ENCODE measurements at regions not wholly inside any gene's neighbourhood (a gene's known extent, or its start where the extent isn't known, plus 50 kb on each side); places are given as distances from the start of the nearest gene placed in this dataset.

- Histone ChIP-seq H3K4me3 (ENCODE audit: low read depth, low read length) (no peak overlapping the region), H3K27me3 (ENCODE audit: control insufficient read depth, insufficient read depth, low read length) (no peaks in the 10 kb centered on the region), H3K36me3 (ENCODE audit: control insufficient read depth, insufficient read depth, low read length) (no peaks in the 10 kb centered on the region)
- DNase-seq (ENCODE audit: low read depth) (no peak), FAIRE-seq (no peak)
- TF ChIP-seq, protein P1, sequence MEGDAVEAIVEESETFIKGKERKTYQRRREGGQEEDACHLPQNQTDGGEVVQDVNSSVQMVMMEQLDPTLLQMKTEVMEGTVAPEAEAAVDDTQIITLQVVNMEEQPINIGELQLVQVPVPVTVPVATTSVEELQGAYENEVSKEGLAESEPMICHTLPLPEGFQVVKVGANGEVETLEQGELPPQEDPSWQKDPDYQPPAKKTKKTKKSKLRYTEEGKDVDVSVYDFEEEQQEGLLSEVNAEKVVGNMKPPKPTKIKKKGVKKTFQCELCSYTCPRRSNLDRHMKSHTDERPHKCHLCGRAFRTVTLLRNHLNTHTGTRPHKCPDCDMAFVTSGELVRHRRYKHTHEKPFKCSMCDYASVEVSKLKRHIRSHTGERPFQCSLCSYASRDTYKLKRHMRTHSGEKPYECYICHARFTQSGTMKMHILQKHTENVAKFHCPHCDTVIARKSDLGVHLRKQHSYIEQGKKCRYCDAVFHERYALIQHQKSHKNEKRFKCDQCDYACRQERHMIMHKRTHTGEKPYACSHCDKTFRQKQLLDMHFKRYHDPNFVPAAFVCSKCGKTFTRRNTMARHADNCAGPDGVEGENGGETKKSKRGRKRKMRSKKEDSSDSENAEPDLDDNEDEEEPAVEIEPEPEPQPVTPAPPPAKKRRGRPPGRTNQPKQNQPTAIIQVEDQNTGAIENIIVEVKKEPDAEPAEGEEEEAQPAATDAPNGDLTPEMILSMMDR (IDR thresholded peaks at IDR 0.05; ENCODE audit: insufficient read depth, low read length, severe bottlenecking) = no peak
These were observed 338.4 kb upstream of the SMARCA2 start for GRCh38 chr9:1676771-1677170.

- DNase-seq (ENCODE audit: low read depth) = no peak
- no peak for FAIRE-seq
- H3K36me3 ChIP-seq (ENCODE audit: control insufficient read depth, insufficient read depth, low read length) = no peaks in the 10 kb centered on the region
- TF ChIP-seq, protein P1 (IDR thresholded peaks at IDR 0.05; ENCODE audit: insufficient read depth, low read length, severe bottlenecking) = no peak
- no peak overlapping the region for H3K4me3 ChIP-seq (ENCODE audit: low read depth, low read length)
- H3K27me3 ChIP-seq (ENCODE audit: control insufficient read depth, insufficient read depth, low read length) = no peaks in the 10 kb centered on the region
These were observed 331.2 kb upstream of the SMARCA2 start for GRCh38 chr9:1683951-1684350.

- DNase-seq (ENCODE audit: low read depth) = no peak
- TF ChIP-seq, protein P1 (IDR thresholded peaks at IDR 0.05; ENCODE audit: insufficient read depth, low read length, severe bottlenecking) = no peak
- Histone ChIP-seq H3K36me3 (ENCODE audit: control insufficient read depth, insufficient read depth, low read length) (no peaks in the 10 kb centered on the region), H3K27me3 (ENCODE audit: control insufficient read depth, insufficient read depth, low read length) (no peaks in the 10 kb centered on the region), H3K4me3 (ENCODE audit: low read depth, low read length) (no peak overlapping the region)
- FAIRE-seq = no peak
These were observed 316.2 kb upstream of the SMARCA2 start for GRCh38 chr9:1698991-1699390.

- DNase-seq (ENCODE audit: low read depth) (no peak), FAIRE-seq (no peak)
- Histone ChIP-seq H3K4me3 (ENCODE audit: low read depth, low read length) (no peak overlapping the region), H3K27me3 (ENCODE audit: control insufficient read depth, insufficient read depth, low read length) (no peaks in the 10 kb centered on the region), H3K36me3 (ENCODE audit: control insufficient read depth, insufficient read depth, low read length) (no peaks in the 10 kb centered on the region)
- TF ChIP-seq, protein P1 (IDR thresholded peaks at IDR 0.05; ENCODE audit: insufficient read depth, low read length, severe bottlenecking) = peak; percentile 4
These were observed 314.0 kb upstream of the SMARCA2 start for GRCh38 chr9:1701113-1701512.

- TF ChIP-seq, protein P1 (IDR thresholded peaks at IDR 0.05; ENCODE audit: insufficient read depth, low read length, severe bottlenecking) = no peak
- Histone ChIP-seq H3K36me3 (ENCODE audit: control insufficient read depth, insufficient read depth, low read length) (no peaks in the 10 kb centered on the region), H3K4me3 (ENCODE audit: low read depth, low read length) (no peak overlapping the region), H3K27me3 (ENCODE audit: control insufficient read depth, insufficient read depth, low read length) (no peaks in the 10 kb centered on the region)
- DNase-seq (ENCODE audit: low read depth) (no peak), FAIRE-seq (no peak)
These were observed 312.4 kb upstream of the SMARCA2 start for GRCh38 chr9:1702701-1703100.

DNA sequence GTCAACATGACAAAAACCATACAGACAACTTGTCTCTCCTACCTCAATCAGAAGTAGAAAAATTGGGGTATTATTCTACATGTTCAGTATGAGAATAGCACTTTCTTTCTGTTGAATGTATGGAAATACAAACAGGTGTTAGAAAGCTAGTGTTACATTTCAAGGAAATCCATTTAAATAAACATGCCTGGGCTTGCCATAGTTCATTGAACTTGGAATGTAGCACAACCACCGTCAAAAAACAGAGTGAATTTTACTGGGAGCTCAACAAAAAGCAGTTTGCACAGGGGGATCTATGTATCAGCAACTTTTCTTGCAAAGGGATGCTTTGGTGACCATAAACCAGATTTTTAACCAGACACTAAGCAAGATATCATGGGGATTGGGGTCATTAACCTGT lies 307.9 kb upstream of the SMARCA2 start:
- DNase-seq (ENCODE audit: low read depth) (peak; percentile 75), FAIRE-seq (no peak)
- no peak overlapping the region for H3K4me3 ChIP-seq (ENCODE audit: low read depth, low read length)
- TF ChIP-seq, protein P1 (IDR thresholded peaks at IDR 0.05; ENCODE audit: insufficient read depth, low read length, severe bottlenecking) = no peak
- H3K27me3 ChIP-seq (ENCODE audit: control insufficient read depth, insufficient read depth, low read length) = no peaks in the 10 kb centered on the region
- H3K36me3 ChIP-seq (ENCODE audit: control insufficient read depth, insufficient read depth, low read length) = no peaks in the 10 kb centered on the region
